Mesendoderm (in vitro differentiated cells): ENCODE measurements at regions not wholly inside any gene's neighbourhood (a gene's known extent, or its start where the extent isn't known, plus 50 kb on each side); places are given as distances from the start of the nearest gene placed in this dataset.

Source experiments
- DNase-seq: peaks from one replicate; pipeline ENCODE4 v3.0.0; 2013
- H2AK5ac ChIP-seq: 2 replicates; pipeline ENCODE4 v1.6.1; 2013; ENCODE audit warnings: low read length, inconsistent platforms
- H2BK120ac ChIP-seq: 2 replicates; pipeline ENCODE4 v1.6.1; 2013; ENCODE audit warnings: low read depth, mild to moderate bottlenecking, low read length, moderate library complexity, mixed read lengths
- H2BK15ac ChIP-seq: replicated peaks from 2 replicates; pipeline ENCODE4 v1.6.1; 2013; ENCODE audit warnings: low read depth, mild to moderate bottlenecking, moderate library complexity
- H2BK5ac ChIP-seq: 2 replicates; pipeline ENCODE4 v1.6.1; 2013; ENCODE audit warnings: low read length, inconsistent platforms
- H3K18ac ChIP-seq: 2 replicates; pipeline ENCODE4 v1.6.1; 2013; ENCODE audit warnings: mild to moderate bottlenecking, low read length, mixed read lengths
- H3K23ac ChIP-seq: one replicate; pipeline ENCODE4 v1.6.1; 2013; ENCODE audit warnings: low read length
- H3K27ac ChIP-seq: 2 replicates; pipeline ENCODE4 v1.5.1; 2013; ENCODE audit warnings: low read depth, mild to moderate bottlenecking, inconsistent platforms, low read length, moderate library complexity
- H3K27me3 ChIP-seq: 2 replicates; pipeline ENCODE4 v1.6.1; 2013; ENCODE audit warnings: low read length, control low read depth, mild to moderate bottlenecking, inconsistent platforms; ENCODE audit not compliant: insufficient read depth, poor library complexity
- H3K36me3 ChIP-seq: 2 replicates; pipeline ENCODE4 v1.6.1; 2013; ENCODE audit warnings: low read length, inconsistent platforms; ENCODE audit not compliant: control insufficient read depth, insufficient read depth
- H3K4ac ChIP-seq: one replicate; pipeline ENCODE4 v1.6.1; 2013; ENCODE audit warnings: low read depth, mild to moderate bottlenecking, low read length, moderate library complexity
- H3K4me1 ChIP-seq: 2 replicates; pipeline ENCODE4 v1.6.1; 2013; ENCODE audit warnings: low read depth, low read length, inconsistent platforms; ENCODE audit not compliant: control insufficient read depth
- H3K4me2 ChIP-seq: 2 replicates; pipeline ENCODE4 v1.6.1; 2013; ENCODE audit warnings: low read length
- H3K4me3 ChIP-seq: 2 replicates; pipeline ENCODE4 v1.5.1; 2013; ENCODE audit warnings: mild to moderate bottlenecking, low read length
- H3K56ac ChIP-seq: one replicate; pipeline ENCODE4 v1.6.1; 2013; ENCODE audit warnings: low read length
- H3K79me1 ChIP-seq: 2 replicates; pipeline ENCODE4 v1.6.1; 2013; ENCODE audit warnings: low read length, inconsistent platforms
- H3K79me2 ChIP-seq: 2 replicates; pipeline ENCODE4 v1.6.1; 2013; ENCODE audit warnings: mild to moderate bottlenecking, low read length; ENCODE audit not compliant: control insufficient read depth, insufficient read depth
- H3K9ac ChIP-seq: 2 replicates; pipeline ENCODE4 v1.6.1; 2013; ENCODE audit warnings: low read length, inconsistent platforms
- H4K5ac ChIP-seq: one replicate; pipeline ENCODE4 v1.6.1; 2013; ENCODE audit warnings: low read length
- H4K8ac ChIP-seq: one replicate; pipeline ENCODE4 v1.6.1; 2013; ENCODE audit warnings: low read depth, mild to moderate bottlenecking, control low read depth, low read length, moderate library complexity
- WGBS: extraction: QIAGEN DNeasy Blood & Tissue Kit; methylation state at CpG from one replicate; pipeline ENCODE4 v1.1.7; 2013; ENCODE audit warnings: low lambda C conversion rate, missing lambda C conversion rate; ENCODE audit not compliant: insufficient coverage; ENCODE audit errors: extremely low coverage; 5-methylcytosine and 5-hydroxymethylcytosine counted together

- Histone ChIP-seq H3K23ac (no peak overlapping the region), H3K36me3 (no peaks in the 10 kb centered on the region), H3K4me3 (no peak overlapping the region), H4K5ac (no peak overlapping the region), H3K27ac (no peak overlapping the region), H2BK15ac (no peak overlapping the region), H3K56ac (no peak overlapping the region), H3K79me2 (no peaks in the 10 kb centered on the region), H3K4me2 (no peak overlapping the region), H3K27me3 (no peaks in the 10 kb centered on the region), H3K9ac (no peak overlapping the region), H2BK5ac (no peak overlapping the region), H2AK5ac (no peak overlapping the region), H3K4ac (no peak overlapping the region), H3K18ac (no peak overlapping the region), H3K79me1 (no peaks in the 10 kb centered on the region), H3K4me1 (no peaks in the 10 kb centered on the region), H4K8ac (no peak overlapping the region), H2BK120ac (no peak overlapping the region)
- WGBS, result no CpG with 5 or more reads among the region's 4 CpGs
- no peak for DNase-seq
These were observed 667.6 kb upstream of the SLC8A1 start for GRCh38 chr2:41119489-41119888.

DNA sequence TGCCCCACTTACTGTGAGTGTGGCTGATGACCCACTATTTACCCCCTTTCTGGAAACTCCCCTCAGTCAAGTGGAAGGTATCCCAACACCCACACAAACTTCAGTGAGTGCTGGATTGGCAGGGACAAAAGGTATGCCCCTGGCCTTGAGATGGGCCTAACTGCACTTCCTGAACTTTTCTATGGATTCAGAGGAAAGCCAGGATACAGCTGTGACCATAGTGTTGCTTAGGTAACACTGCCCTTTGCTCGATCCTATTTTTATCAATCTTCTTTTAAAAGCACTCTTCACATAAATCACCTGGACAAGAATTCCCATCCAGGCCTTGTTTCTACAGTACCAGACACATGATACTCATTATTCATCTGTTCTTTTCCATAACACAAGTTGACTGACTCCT, 671.5 kb upstream of the SLC8A1 start:
- Histone ChIP-seq H3K4me2 (no peak overlapping the region), H2AK5ac (no peak overlapping the region), H3K27me3 (no peaks in the 10 kb centered on the region), H3K36me3 (no peaks in the 10 kb centered on the region), H3K9ac (no peak overlapping the region), H3K4ac (no peak overlapping the region), H3K23ac (no peak overlapping the region), H3K56ac (no peak overlapping the region), H2BK120ac (no peak overlapping the region), H3K27ac (no peak overlapping the region), H2BK15ac (no peak overlapping the region), H3K18ac (no peak overlapping the region), H3K79me1 (no peaks in the 10 kb centered on the region), H2BK5ac (no peak overlapping the region), H4K8ac (no peak overlapping the region), H3K4me1 (no peaks in the 10 kb centered on the region), H4K5ac (no peak overlapping the region), H3K4me3 (no peak overlapping the region), H3K79me2 (no peaks in the 10 kb centered on the region)
- no CpG with 5 or more reads among the region's 1 CpG for WGBS
- no peak for DNase-seq

DNA sequence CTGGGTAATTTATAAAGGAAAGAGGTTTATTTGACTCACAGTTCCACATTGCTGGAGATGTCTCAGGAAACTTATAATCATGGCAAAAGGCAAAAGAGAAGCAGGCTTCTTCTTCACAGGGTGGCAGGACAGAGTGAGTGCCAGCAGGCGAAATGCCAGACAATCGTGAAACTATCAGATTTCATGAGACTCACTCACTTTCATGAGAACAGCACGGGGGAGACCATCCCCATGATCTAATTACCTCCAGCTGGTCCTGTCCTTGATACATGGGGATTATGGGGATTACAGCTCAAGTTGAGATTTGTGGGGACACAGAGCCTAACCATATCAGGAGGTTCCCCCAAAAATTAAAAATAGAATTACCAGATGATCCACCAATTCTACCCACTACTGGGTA, 675.5 kb upstream of the SLC8A1 start:
- no peak overlapping the region for H3K4me3 ChIP-seq
- DNase-seq, result no peak
- no peaks in the 10 kb centered on the region for H3K27me3 ChIP-seq
- H3K36me3 ChIP-seq, result no peaks in the 10 kb centered on the region
- H3K4me2 ChIP-seq, result no peak overlapping the region
- no peak overlapping the region for H2BK15ac ChIP-seq
- no peak overlapping the region for H4K5ac ChIP-seq
- H3K4me1 ChIP-seq, result no peaks in the 10 kb centered on the region
- H2AK5ac ChIP-seq, result no peak overlapping the region
- H2BK5ac ChIP-seq, result no peak overlapping the region
- H3K79me2 ChIP-seq, result no peaks in the 10 kb centered on the region
- no peaks in the 10 kb centered on the region for H3K79me1 ChIP-seq
- no peak overlapping the region for H3K4ac ChIP-seq
- no peak overlapping the region for H3K18ac ChIP-seq
- H3K56ac ChIP-seq, result no peak overlapping the region
- H3K27ac ChIP-seq, result no peak overlapping the region
- no peak overlapping the region for H4K8ac ChIP-seq
- WGBS, result no CpG with 5 or more reads among the region's 3 CpGs
- H2BK120ac ChIP-seq, result no peak overlapping the region
- H3K23ac ChIP-seq, result no peak overlapping the region
- H3K9ac ChIP-seq, result no peak overlapping the region

- Histone ChIP-seq H4K8ac (no peak overlapping the region), H4K5ac (no peak overlapping the region), H3K4ac (no peak overlapping the region), H2AK5ac (no peak overlapping the region), H2BK120ac (no peak overlapping the region), H3K4me1 (no peaks in the 10 kb centered on the region), H3K56ac (no peak overlapping the region), H2BK15ac (no peak overlapping the region), H2BK5ac (no peak overlapping the region), H3K36me3 (no peaks in the 10 kb centered on the region), H3K79me2 (no peaks in the 10 kb centered on the region), H3K23ac (no peak overlapping the region), H3K79me1 (no peaks in the 10 kb centered on the region), H3K18ac (no peak overlapping the region), H3K27me3 (no peaks in the 10 kb centered on the region), H3K9ac (no peak overlapping the region), H3K27ac (no peak overlapping the region), H3K4me3 (no peak overlapping the region), H3K4me2 (no peak overlapping the region)
- DNase-seq, result no peak
- no CpG with 5 or more reads among the region's 3 CpGs for whole genome bisulfite sequencing
These were observed 678.1 kb upstream of the SLC8A1 start for GRCh38 chr2:41129988-41130387.

DNA sequence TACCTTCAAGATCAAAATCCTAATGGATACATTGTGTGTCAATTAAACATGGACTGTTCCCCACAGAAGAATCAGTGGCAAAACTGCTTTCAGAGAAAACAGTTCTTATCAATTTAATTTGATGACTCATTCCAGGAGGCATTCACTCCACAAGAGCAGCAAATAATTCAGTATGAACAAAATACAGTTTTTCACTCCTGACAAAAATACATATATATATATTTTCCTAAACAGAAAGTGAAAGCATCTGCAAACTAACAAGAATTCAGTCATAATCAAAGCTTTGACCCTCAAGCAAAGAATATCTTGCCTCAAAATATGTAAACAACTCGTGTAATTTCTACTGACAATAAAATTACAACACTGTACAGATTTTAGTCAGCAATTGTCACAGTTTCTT, 685.1 kb upstream of the SLC8A1 start:
- Histone ChIP-seq H3K27ac (no peak overlapping the region), H2BK15ac (no peak overlapping the region), H3K4ac (no peak overlapping the region), H4K5ac (no peak overlapping the region), H3K4me2 (no peak overlapping the region), H3K36me3 (no peaks in the 10 kb centered on the region), H3K56ac (no peak overlapping the region), H2BK120ac (no peak overlapping the region), H3K27me3 (no peaks in the 10 kb centered on the region), H3K4me1 (no peaks in the 10 kb centered on the region), H3K23ac (no peak overlapping the region), H4K8ac (no peak overlapping the region), H3K9ac (no peak overlapping the region), H3K4me3 (no peak overlapping the region), H2BK5ac (no peak overlapping the region), H3K18ac (no peak overlapping the region), H3K79me1 (no peaks in the 10 kb centered on the region), H2AK5ac (no peak overlapping the region), H3K79me2 (no peaks in the 10 kb centered on the region)
- DNase-seq, result no peak
- WGBS, result no CpG with 5 or more reads among the region's 1 CpG

DNA sequence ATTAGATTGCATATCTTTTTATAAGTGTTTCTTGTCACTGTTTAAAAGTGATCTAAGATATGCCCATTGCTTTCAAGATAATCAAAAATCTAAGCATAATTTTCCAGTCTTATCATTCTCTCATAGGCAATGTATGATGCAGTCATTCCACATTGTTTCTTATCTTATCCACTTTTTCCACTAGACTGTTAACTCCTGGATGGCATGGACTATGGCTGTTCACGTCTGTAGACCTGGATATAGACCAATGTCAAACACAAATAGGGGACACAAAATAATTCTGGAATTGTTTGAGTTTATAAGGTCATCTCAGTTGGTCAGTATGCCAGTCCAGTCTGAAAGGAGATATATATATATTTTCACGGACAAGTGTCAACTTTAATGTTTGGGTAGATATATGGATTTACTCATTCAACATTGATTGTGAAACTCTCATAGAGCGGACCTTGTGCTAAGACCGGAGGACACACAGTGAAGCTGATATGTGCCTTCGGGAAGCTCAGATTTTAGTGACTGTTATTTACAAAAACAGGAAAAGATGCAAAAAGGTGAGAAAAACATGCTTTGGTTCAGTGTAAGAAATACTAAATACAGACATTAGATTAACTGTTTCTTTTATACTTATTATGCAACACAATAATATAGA, 689.4 kb upstream of the SLC8A1 start:
- H3K4me1 ChIP-seq, result no peaks in the 10 kb centered on the region
- no peak overlapping the region for H3K4ac ChIP-seq
- no peak overlapping the region for H2AK5ac ChIP-seq
- DNase-seq, result no peak
- H3K18ac ChIP-seq, result no peak overlapping the region
- H2BK15ac ChIP-seq, result no peak overlapping the region
- H2BK120ac ChIP-seq, result no peak overlapping the region
- H4K8ac ChIP-seq, result no peak overlapping the region
- WGBS, result no CpG with 5 or more reads among the region's 5 CpGs
- no peak overlapping the region for H3K23ac ChIP-seq
- no peak overlapping the region for H3K4me2 ChIP-seq
- no peaks in the 10 kb centered on the region for H3K27me3 ChIP-seq
- no peaks in the 10 kb centered on the region for H3K79me2 ChIP-seq
- no peak overlapping the region for H2BK5ac ChIP-seq
- no peak overlapping the region for H3K56ac ChIP-seq
- H3K9ac ChIP-seq, result no peak overlapping the region
- H4K5ac ChIP-seq, result no peak overlapping the region
- H3K36me3 ChIP-seq, result no peaks in the 10 kb centered on the region
- no peak overlapping the region for H3K27ac ChIP-seq
- no peaks in the 10 kb centered on the region for H3K79me1 ChIP-seq
- H3K4me3 ChIP-seq, result no peak overlapping the region
